Neuronal stem cell (in vitro differentiated cells): ENCODE measurements at regions not wholly inside any gene's neighbourhood (a gene's known extent, or its start where the extent isn't known, plus 50 kb on each side); places are given as distances from the start of the nearest gene placed in this dataset.

Experiments
- DNase-seq: peaks from one replicate; pipeline ENCODE4 v3.0.0-alpha.2; 2013; ENCODE audit warnings: low spot score
- H2AFZ ChIP-seq: one replicate; pipeline ENCODE4 v1.6.1; 2013; ENCODE audit warnings: mild to moderate bottlenecking, low read length, inconsistent platforms
- H2AK5ac ChIP-seq: 2 replicates; pipeline ENCODE4 v1.6.1; 2013; ENCODE audit warnings: low read depth, mild to moderate bottlenecking, inconsistent platforms, low read length, moderate library complexity, mixed read lengths
- H2BK120ac ChIP-seq: 2 replicates; pipeline ENCODE4 v1.6.1; 2013; ENCODE audit warnings: low read depth, mild to moderate bottlenecking, inconsistent platforms, low read length, moderate library complexity, mixed read lengths
- H2BK12ac ChIP-seq: one replicate; pipeline ENCODE4 v1.6.1; 2013; ENCODE audit warnings: low read length, inconsistent platforms
- H2BK15ac ChIP-seq: 2 replicates; pipeline ENCODE4 v1.6.1; 2013; ENCODE audit warnings: mild to moderate bottlenecking, low read length, inconsistent platforms, mixed read lengths
- H2BK5ac ChIP-seq: one replicate; pipeline ENCODE4 v1.6.1; 2013; ENCODE audit warnings: inconsistent platforms, mild to moderate bottlenecking, low read length, moderate library complexity
- H3K14ac ChIP-seq: one replicate; pipeline ENCODE4 v1.6.1; 2013; ENCODE audit warnings: low read length, inconsistent platforms
- H3K18ac ChIP-seq: 2 replicates; pipeline ENCODE4 v1.6.1; 2013; ENCODE audit warnings: low read length, inconsistent platforms
- H3K23ac ChIP-seq: 2 replicates; pipeline ENCODE4 v1.6.1; 2013; ENCODE audit warnings: low read depth, mild to moderate bottlenecking, mixed read lengths, low read length, inconsistent platforms; ENCODE audit not compliant: poor library complexity
- H3K27ac ChIP-seq: replicated peaks from 3 replicates; pipeline ENCODE4 v1.5.1; 2013; ENCODE audit warnings: low read length, inconsistent platforms
- H3K27me3 ChIP-seq, 3 experiments: 2 replicates each; pipeline ENCODE4 v1.6.1; 2013; ENCODE audit warnings: low read length in 3 of 3, mild to moderate bottlenecking in 2 of 3, inconsistent platforms in 1 of 3, low read depth in 1 of 3, mixed read lengths in 1 of 3, moderate library complexity in 1 of 3; ENCODE audit not compliant: control insufficient read depth in 3 of 3, insufficient read depth in 3 of 3
- H3K36me3 ChIP-seq, 2 donors: replicated peaks in 1 of 2; 2 replicates each; pipeline ENCODE4 v1.6.1; 2013; ENCODE audit warnings: low read length in 2 of 2; ENCODE audit not compliant: control insufficient read depth in 2 of 2, insufficient read depth in 2 of 2
- H3K4ac ChIP-seq: 2 replicates; pipeline ENCODE4 v1.6.1; 2013; ENCODE audit warnings: inconsistent platforms, mild to moderate bottlenecking, low read length, moderate library complexity
- H3K4me1 ChIP-seq, 2 donors: 1 replicate in 1 of 2; 2 replicates in 1 of 2; pipeline ENCODE4 v1.6.1; 2013; ENCODE audit warnings: low read length in 2 of 2, low read depth in 1 of 2; ENCODE audit not compliant: control insufficient read depth in 2 of 2, insufficient read depth in 1 of 2
- H3K4me2 ChIP-seq: one replicate; pipeline ENCODE4 v1.6.1; 2013; ENCODE audit warnings: mild to moderate bottlenecking, low read length, inconsistent platforms; ENCODE audit not compliant: insufficient read depth, poor library complexity, severe bottlenecking
- H3K4me3 ChIP-seq, 2 donors: 2 replicates each; pipeline ENCODE4 v1.5.1; 2013; ENCODE audit warnings: low read length in 2 of 2, mild to moderate bottlenecking in 2 of 2, inconsistent platforms in 1 of 2, moderate library complexity in 1 of 2
- H3K79me1 ChIP-seq: one replicate; pipeline ENCODE4 v1.6.1; 2013; ENCODE audit warnings: low read depth, mild to moderate bottlenecking, inconsistent platforms, low read length, moderate library complexity
- H3K9ac ChIP-seq: one replicate; pipeline ENCODE4 v1.6.1; 2013; ENCODE audit warnings: mild to moderate bottlenecking, low read depth, low read length, inconsistent platforms; ENCODE audit not compliant: poor library complexity
- H3K9me3 ChIP-seq, 2 donors: replicated peaks in 1 of 2; 2 replicates each; pipeline versions ENCODE3 to v1.6.1; 2013; ENCODE audit warnings: low read length in 2 of 2, mild to moderate bottlenecking in 2 of 2, inconsistent platforms in 1 of 2, low read depth in 1 of 2, mixed read lengths in 1 of 2, moderate library complexity in 1 of 2; ENCODE audit not compliant: control insufficient read depth in 2 of 2, insufficient read depth in 1 of 2
- H4K8ac ChIP-seq: one replicate; pipeline ENCODE4 v1.6.1; 2013; ENCODE audit warnings: low read depth, mild to moderate bottlenecking, inconsistent platforms, low read length, moderate library complexity
- H4K91ac ChIP-seq: one replicate; pipeline ENCODE4 v1.6.1; 2013; ENCODE audit warnings: low read length, low read depth, mild to moderate bottlenecking, inconsistent platforms; ENCODE audit not compliant: poor library complexity
- WGBS, 2 donors: extraction: QIAGEN DNeasy Blood & Tissue Kit; methylation state at CpG; one replicate each; pipeline ENCODE4 v1.1.7; 2013; ENCODE audit warnings: missing lambda C conversion rate in 2 of 2, mixed read lengths in 1 of 2; ENCODE audit not compliant: insufficient read length in 2 of 2, insufficient replicate concordance in 1 of 2; ENCODE audit errors: extremely low coverage in 2 of 2; 5-methylcytosine and 5-hydroxymethylcytosine counted together

DNA sequence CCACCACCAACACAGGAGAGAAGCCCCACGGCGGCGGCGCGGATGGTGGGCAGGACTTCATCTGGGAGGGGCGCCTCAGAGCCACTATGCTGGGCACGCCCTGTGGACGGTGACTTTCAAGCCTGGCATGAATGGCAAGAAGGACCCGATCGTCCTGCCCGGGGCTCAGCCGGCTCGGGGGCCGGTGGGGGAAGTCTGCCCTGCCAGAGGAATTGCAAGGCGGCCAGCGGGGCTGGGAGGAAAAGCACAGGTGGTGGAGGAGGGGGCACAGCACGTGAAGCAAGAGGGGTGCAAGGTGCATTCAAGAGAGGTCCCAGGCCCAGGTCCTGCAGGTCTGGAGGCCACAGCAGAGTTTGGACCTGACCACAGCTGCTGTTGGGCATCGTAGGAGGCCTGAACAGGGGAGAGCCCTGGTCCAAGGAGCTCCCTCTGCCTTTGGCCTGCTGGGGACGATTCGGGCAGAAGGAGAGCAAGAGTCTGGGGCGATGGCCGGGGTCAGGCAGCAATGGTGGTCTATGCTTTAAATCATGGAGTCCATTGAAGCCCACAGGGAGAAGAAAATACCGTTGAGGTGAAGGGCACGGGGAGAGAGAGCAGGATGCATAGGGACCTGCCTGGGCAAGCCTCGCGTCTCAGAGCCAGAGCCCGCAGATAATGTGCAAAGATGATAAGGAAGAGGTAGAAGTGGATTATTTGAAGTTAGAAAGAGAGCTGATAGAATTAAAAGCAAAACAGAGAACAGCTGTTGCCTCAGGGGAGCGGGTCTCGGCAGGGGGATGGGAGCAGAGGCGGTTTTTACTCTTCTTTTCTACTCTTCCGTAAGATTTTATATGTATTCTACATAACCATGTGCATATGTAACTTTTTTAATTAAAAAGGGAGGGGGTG lies 82.6 kb upstream of the SHISAL1 start:
- Histone ChIP-seq H3K4me3 (no peak overlapping the region), H2BK12ac (peak overlapping the region; percentile 76), H2BK15ac (peak overlapping the region; percentile 30), H3K4me2 (no peak overlapping the region), H2AK5ac (peak overlapping the region; percentile 95), H3K4ac (no peak overlapping the region), H3K79me1 (no peaks in the 10 kb centered on the region), H3K18ac (peak overlapping the region; percentile 81), H3K36me3 (no peaks in the 10 kb centered on the region), H3K9ac (no peak overlapping the region), H2AFZ (peak overlapping the region; percentile 33), H3K23ac (no peak overlapping the region), H3K4me1 (peaks cover 0 to under 1% of the 10 kb centered on the region in 2 donors), H4K8ac (no peak overlapping the region), H3K14ac (peak overlapping the region; percentile 77), H3K27ac (no peak overlapping the region), H2BK5ac (peak overlapping the region; percentile 43), H3K9me3 (no peaks in the 10 kb centered on the region), H4K91ac (no peak overlapping the region), H3K27me3 (peaks cover 0 to 16% (median 0%) of the 10 kb centered on the region in 3 experiments), H2BK120ac (no peak overlapping the region)
- no peak for DNase-seq
- WGBS, 2 donors, result no CpG with 5 or more reads among the region's 31 CpGs

DNA sequence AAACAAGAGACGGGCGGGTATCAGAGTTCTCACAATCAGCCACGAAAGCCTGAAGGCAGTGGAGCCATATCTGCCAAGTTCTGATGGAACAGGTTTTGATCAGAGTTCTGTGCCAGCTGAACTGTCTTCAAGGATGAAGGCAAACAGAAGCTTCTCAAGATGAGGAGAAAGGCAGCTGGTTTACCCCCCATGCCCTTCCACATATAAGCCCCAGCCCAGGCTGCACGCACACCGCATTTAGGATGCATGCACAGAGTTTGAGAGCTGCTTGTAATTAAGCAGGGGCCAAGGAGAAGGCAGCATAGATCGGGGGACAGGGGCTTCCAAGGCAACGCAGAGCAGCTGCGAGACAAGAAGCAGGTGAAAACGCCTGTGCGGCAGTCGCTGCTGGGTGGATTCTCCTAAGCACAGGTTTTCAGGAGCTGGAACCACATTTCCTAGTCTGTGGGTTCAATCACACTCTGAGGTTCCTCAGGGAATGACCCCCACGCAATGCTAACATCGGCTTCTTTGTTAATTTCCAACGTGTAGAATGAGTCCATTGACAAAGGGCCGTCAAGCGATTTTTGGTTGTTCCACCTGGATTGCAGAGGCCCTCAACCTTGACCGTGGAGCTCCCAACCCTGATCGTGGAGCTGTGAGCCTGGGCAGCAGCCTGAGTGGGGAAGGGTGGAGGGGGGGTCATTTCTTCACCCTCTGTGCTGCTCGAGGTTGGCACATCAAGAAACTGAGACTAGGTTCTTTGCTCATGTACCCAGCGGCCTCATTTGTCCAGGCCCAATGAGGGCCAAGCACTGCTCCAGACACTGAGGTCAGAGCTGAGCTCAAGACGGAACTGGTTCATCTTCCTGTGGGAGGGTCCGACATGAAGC lies 81.7 kb upstream of the SHISAL1 start:
- Histone ChIP-seq H3K9me3 (no peaks in the 10 kb centered on the region), H3K4me3 (no peak overlapping the region), H3K4ac (no peak overlapping the region), H2BK12ac (peak overlapping the region; percentile 76), H2AK5ac (peak overlapping the region; percentile 95), H3K4me1 (no peaks in the 10 kb centered on the region), H3K4me2 (no peak overlapping the region), H2AFZ (no peak overlapping the region), H2BK15ac (peak overlapping the region; percentile 30), H2BK5ac (peak overlapping the region; percentile 43), H3K79me1 (no peaks in the 10 kb centered on the region), H2BK120ac (no peak overlapping the region), H3K36me3 (no peaks in the 10 kb centered on the region), H3K23ac (no peak overlapping the region), H3K18ac (peak overlapping the region; percentile 81), H3K27ac (no peak overlapping the region), H3K14ac (peak overlapping the region; percentile 50), H4K8ac (no peak overlapping the region), H3K9ac (no peak overlapping the region), H4K91ac (no peak overlapping the region), H3K27me3 (peaks cover 0 to 22% (median 0%) of the 10 kb centered on the region in 3 experiments)
- no CpG with 5 or more reads among the region's 22 CpGs for WGBS, 2 donors
- DNase-seq, result no peak

DNA sequence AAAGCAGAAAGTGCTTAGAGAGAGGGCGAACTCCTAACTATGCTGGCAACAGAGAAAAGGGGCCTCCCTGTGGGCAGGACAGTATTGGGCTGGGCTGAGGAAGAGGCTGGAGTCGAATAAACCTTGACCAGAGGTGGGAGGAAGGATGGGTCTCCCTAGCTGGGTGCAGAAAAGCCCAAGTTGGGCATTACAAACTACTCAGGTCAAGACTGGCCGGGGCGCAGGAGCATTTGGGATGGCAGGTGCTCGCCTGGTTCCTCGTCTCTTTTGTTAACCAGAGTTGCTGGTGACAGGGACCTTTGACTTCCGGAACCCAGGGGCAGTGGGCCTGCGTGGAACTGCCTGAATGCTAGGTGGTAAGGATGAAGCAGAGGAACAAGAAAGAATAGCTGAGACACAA lies 80.3 kb upstream of the SHISAL1 start:
- Histone ChIP-seq H3K14ac (no peak overlapping the region), H3K27ac (no peak overlapping the region), H2BK15ac (no peak overlapping the region), H3K4me1 (no peaks in the 10 kb centered on the region), H2AK5ac (no peak overlapping the region), H2AFZ (no peak overlapping the region), H2BK12ac (no peak overlapping the region), H3K9ac (no peak overlapping the region), H2BK5ac (no peak overlapping the region), H3K23ac (no peak overlapping the region), H3K18ac (no peak overlapping the region), H3K36me3 (no peaks in the 10 kb centered on the region), H4K8ac (no peak overlapping the region), H3K9me3 (no peaks in the 10 kb centered on the region), H3K4me3 (no peak overlapping the region), H2BK120ac (no peak overlapping the region), H3K27me3 (peaks cover 0 to 36% (median 0%) of the 10 kb centered on the region in 3 experiments), H3K4ac (no peak overlapping the region), H3K79me1 (no peaks in the 10 kb centered on the region), H4K91ac (no peak overlapping the region), H3K4me2 (no peak overlapping the region)
- no CpG with 5 or more reads among the region's 8 CpGs for WGBS, 2 donors
- no peak for DNase-seq

DNA sequence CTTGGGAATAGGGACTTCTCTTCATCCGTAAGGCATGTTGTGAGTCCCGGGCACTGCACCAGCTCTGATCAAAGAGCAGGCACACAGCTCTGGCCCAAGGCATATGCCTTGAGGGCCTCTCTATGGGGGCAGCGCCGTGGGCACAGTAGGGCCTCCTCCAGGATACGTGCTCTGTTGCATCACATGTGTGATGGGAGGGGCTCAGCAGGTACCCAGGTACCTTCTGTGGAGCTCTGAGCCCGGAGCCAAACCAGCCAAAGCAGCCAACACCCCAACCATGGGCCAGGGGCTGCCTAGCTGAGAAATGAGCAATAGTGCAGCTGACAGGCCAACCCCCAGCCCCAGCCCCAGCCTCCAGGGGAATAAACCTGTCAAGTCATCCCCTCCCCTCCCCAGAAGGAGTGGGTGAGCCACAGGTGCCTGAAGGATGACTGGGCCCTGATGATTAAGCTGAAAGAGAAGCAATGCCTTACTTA lies 79.7 kb upstream of the SHISAL1 start:
- peak overlapping the region; percentile 23 for H3K23ac ChIP-seq
- H2BK12ac ChIP-seq, result no peak overlapping the region
- no peak overlapping the region for H3K14ac ChIP-seq
- no peak overlapping the region for H2AFZ ChIP-seq
- no CpG with 5 or more reads among the region's 6 CpGs for WGBS, 2 donors
- H3K27me3 ChIP-seq, result peaks cover 0 to 38% (median 0%) of the 10 kb centered on the region in 3 experiments
- no peak overlapping the region for H2BK15ac ChIP-seq
- no peak overlapping the region for H3K4me3 ChIP-seq
- H3K9ac ChIP-seq, result no peak overlapping the region
- no peak overlapping the region for H2BK120ac ChIP-seq
- H3K36me3 ChIP-seq, result no peaks in the 10 kb centered on the region
- no peak overlapping the region for H3K27ac ChIP-seq
- peak overlapping the region; percentile 30 for H2AK5ac ChIP-seq
- no peak overlapping the region for H3K4ac ChIP-seq
- no peak overlapping the region for H2BK5ac ChIP-seq
- DNase-seq, result no peak
- H3K79me1 ChIP-seq, result no peaks in the 10 kb centered on the region
- no peak overlapping the region for H3K4me2 ChIP-seq
- H3K9me3 ChIP-seq, result no peaks in the 10 kb centered on the region
- H4K91ac ChIP-seq, result no peak overlapping the region
- H3K4me1 ChIP-seq, result no peaks in the 10 kb centered on the region
- no peak overlapping the region for H4K8ac ChIP-seq
- H3K18ac ChIP-seq, result peak overlapping the region; percentile 29
